Non-pigmented ciliary epithelial cell (primary cell): ENCODE measurements at regions not wholly inside any gene's neighbourhood (a gene's known extent, or its start where the extent isn't known, plus 50 kb on each side); places are given as distances from the start of the nearest gene placed in this dataset.

Experiments
- DNase-seq: peaks from one replicate; pipeline ENCODE4 v3.0.0-alpha.2; 2010; ENCODE audit warnings: low read depth

GRCh38 chr10:8893102-8893501 lies 838.6 kb downstream of the GATA3 start:
- DNase-seq: no peak

GRCh38 chr10:8894148-8894547 lies 839.7 kb downstream of the GATA3 start:
- no peak for DNase-seq

GRCh38 chr10:8897769-8898168 lies 843.3 kb downstream of the GATA3 start:
- DNase-seq: no peak

GRCh38 chr10:8898745-8899330 lies 844.4 kb downstream of the GATA3 start:
- no peak for DNase-seq

- DNase-seq: no peak
Observed at GRCh38 chr10:8902926-8903325, 848.4 kb downstream of the GATA3 start.

GRCh38 chr10:8908013-8908412 lies 853.5 kb downstream of the GATA3 start:
- no peak for DNase-seq

- DNase-seq: no peak
Observed at GRCh38 chr10:8910314-8910713, 855.8 kb downstream of the GATA3 start.

GRCh38 chr10:8911032-8911431 lies 856.5 kb downstream of the GATA3 start:
- no peak for DNase-seq

- DNase-seq: no peak
Observed at GRCh38 chr10:8912108-8912507, 857.6 kb downstream of the GATA3 start.

- no peak for DNase-seq
Observed at GRCh38 chr10:8913720-8914119, 859.2 kb downstream of the GATA3 start.

GRCh38 chr10:8919280-8919679 lies 864.8 kb downstream of the GATA3 start:
- DNase-seq: no peak

- DNase-seq: no peak
Observed at GRCh38 chr10:8921568-8921967, 867.1 kb downstream of the GATA3 start.

- DNase-seq: no peak
Observed at GRCh38 chr10:8923096-8923495, 868.6 kb downstream of the GATA3 start.

GRCh38 chr10:8927705-8928104 lies 873.2 kb downstream of the GATA3 start:
- DNase-seq: no peak

GRCh38 chr10:8946451-8946850 lies 892.0 kb downstream of the GATA3 start:
- no peak for DNase-seq

- DNase-seq: no peak
Observed at GRCh38 chr10:8950978-8951377, 896.5 kb downstream of the GATA3 start.

- DNase-seq: no peak
Observed at GRCh38 chr10:8951440-8952089, 897.1 kb downstream of the GATA3 start.

- DNase-seq: no peak
Observed at GRCh38 chr10:8956400-8956799, 901.9 kb downstream of the GATA3 start.

- DNase-seq: no peak
Observed at GRCh38 chr10:8962249-8962648, 907.8 kb downstream of the GATA3 start.

- no peak for DNase-seq
Observed at GRCh38 chr10:8967061-8967460, 912.6 kb downstream of the GATA3 start.

- no peak for DNase-seq
Observed at GRCh38 chr10:8969853-8970252, 915.4 kb downstream of the GATA3 start.

- no peak for DNase-seq
Observed at GRCh38 chr10:8975535-8975934, 921.0 kb downstream of the GATA3 start.

GRCh38 chr10:8978100-8978499 lies 923.6 kb downstream of the GATA3 start:
- DNase-seq: no peak

- no peak for DNase-seq
Observed at GRCh38 chr10:8979976-8980375, 925.5 kb downstream of the GATA3 start.
